ENCODE measurements at regions not wholly inside any gene's neighbourhood (a gene's known extent, or its start where the extent isn't known, plus 50 kb on each side); places are given as distances from the start of the nearest gene placed in this dataset.

DNA sequence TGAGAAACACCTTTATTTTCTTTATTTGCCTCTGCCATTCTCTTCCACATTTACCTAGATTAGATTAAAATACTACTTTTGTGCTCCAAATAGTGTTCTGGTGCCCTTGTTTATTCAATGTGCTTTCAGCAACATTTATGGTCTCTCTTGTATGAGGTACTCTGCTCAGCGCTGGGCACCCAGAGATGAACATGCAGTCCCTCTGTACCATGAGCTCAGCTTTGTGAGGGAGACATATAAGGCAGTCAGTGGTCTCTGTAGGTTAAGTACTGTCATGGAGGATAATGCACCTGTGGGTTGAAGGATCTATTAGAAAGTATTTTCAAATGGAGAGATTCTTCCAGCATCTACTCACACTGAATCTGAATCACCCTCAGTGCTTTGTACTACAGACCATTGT lies 176.5 kb downstream of the TAF11L14 start:
- H3K9ac ChIP-seq (ENCODE audit: low read depth, low read length) = no peak overlapping the region
- no peak overlapping the region for H4K5ac ChIP-seq (ENCODE audit: low read depth, low read length)
- H3K9me3 ChIP-seq (ENCODE audit: control insufficient read depth, insufficient read depth, low read length) = no peaks in the 10 kb centered on the region
- intact Hi-C loops (cut with micrococcal nuclease) = no loop called here
- H3K9me1 ChIP-seq (ENCODE audit: insufficient read depth, low read length) = no peaks in the 10 kb centered on the region
- no peak overlapping the region for H3K4me2 ChIP-seq (ENCODE audit: low read depth, low read length)
- H2AFZ ChIP-seq (replicated peaks; ENCODE audit: low read length, poor library complexity) = no peak overlapping the region
- POLR2A ChIA-PET (ENCODE audit: unreplicated experiment) = no interaction called here
- H3K4ac ChIP-seq (ENCODE audit: low read depth, low read length) = no peak overlapping the region
- CTCF ChIA-PET = no interaction called here
- no peak for DNase-seq
- no peak overlapping the region for H4K8ac ChIP-seq (ENCODE audit: low read depth in 2 of 2, low read length in 2 of 2)
- no peak overlapping the region for H3K56ac ChIP-seq (ENCODE audit: extremely low read depth, insufficient read depth, low read length)
- no peak overlapping the region for H2BK120ac ChIP-seq (ENCODE audit: low read depth, low read length)
- no peak for ATAC-seq (ENCODE audit: low read depth)
- dilution Hi-C loops (cut with HindIII; ENCODE audit: low sequenced_read_pairs, unreplicated experiment) = no loop called here
- H4K91ac ChIP-seq (ENCODE audit: insufficient read depth, low read depth, low read length) = no peak overlapping the region
- H2BK15ac ChIP-seq (ENCODE audit: low read depth, low read length) = no peak overlapping the region
- no peak overlapping the region for H2BK5ac ChIP-seq (ENCODE audit: low read depth, low read length, poor library complexity, severe bottlenecking)
- H2AK5ac ChIP-seq (ENCODE audit: low read depth, low read length) = no peak overlapping the region
- in situ Hi-C loops (cut with MboI; ENCODE audit: low sequenced_read_pairs) = no loop called here
- H3K4me1 ChIP-seq (ENCODE audit: control insufficient read depth, insufficient read depth, low read length) = no peaks in the 10 kb centered on the region
- no peaks in the 10 kb centered on the region for H3K27me3 ChIP-seq (ENCODE audit: control insufficient read depth, insufficient read depth, low read length)
- no peak overlapping the region for H3K27ac ChIP-seq (ENCODE audit: insufficient read depth, low read length)
- no peaks in the 10 kb centered on the region for H3K79me1 ChIP-seq (ENCODE audit: low read depth in 1 of 2, low read length in 2 of 2)
- no peak overlapping the region for H3K4me3 ChIP-seq (ENCODE audit: insufficient read depth, low read depth, low read length)
- no peaks in the 10 kb centered on the region for H3K36me3 ChIP-seq (ENCODE audit: control insufficient read depth, insufficient read depth, low read length)
- H4K20me1 ChIP-seq (ENCODE audit: insufficient read depth, low read length) = no peaks in the 10 kb centered on the region
- TF ChIP-seq BHLHE40 (IDR thresholded peaks at IDR 0.05; ENCODE audit: low read depth, low read length) = no peak
- TF ChIP-seq USF2 (IDR thresholded peaks at IDR 0.05; ENCODE audit: low read depth, low read length) = no peak
- TF ChIP-seq, protein P1, sequence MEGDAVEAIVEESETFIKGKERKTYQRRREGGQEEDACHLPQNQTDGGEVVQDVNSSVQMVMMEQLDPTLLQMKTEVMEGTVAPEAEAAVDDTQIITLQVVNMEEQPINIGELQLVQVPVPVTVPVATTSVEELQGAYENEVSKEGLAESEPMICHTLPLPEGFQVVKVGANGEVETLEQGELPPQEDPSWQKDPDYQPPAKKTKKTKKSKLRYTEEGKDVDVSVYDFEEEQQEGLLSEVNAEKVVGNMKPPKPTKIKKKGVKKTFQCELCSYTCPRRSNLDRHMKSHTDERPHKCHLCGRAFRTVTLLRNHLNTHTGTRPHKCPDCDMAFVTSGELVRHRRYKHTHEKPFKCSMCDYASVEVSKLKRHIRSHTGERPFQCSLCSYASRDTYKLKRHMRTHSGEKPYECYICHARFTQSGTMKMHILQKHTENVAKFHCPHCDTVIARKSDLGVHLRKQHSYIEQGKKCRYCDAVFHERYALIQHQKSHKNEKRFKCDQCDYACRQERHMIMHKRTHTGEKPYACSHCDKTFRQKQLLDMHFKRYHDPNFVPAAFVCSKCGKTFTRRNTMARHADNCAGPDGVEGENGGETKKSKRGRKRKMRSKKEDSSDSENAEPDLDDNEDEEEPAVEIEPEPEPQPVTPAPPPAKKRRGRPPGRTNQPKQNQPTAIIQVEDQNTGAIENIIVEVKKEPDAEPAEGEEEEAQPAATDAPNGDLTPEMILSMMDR (conservative IDR thresholded peaks at IDR 0.05; ENCODE audit: low read depth, low read length) = no peak
- TF ChIP-seq RFX5 (IDR thresholded peaks at IDR 0.05; ENCODE audit: low read depth, low read length) = no peak
- TF ChIP-seq MAFK (IDR thresholded peaks at IDR 0.05; ENCODE audit: low read depth, low read length) = no peak
- TF ChIP-seq MXI1 (IDR thresholded peaks at IDR 0.05; ENCODE audit: borderline replicate concordance, low read depth, low read length) = no peak
- TF ChIP-seq RCOR1 (IDR thresholded peaks at IDR 0.05; ENCODE audit: insufficient replicate concordance, low read length) = no peak
- TF ChIP-seq RAD21 (IDR thresholded peaks at IDR 0.05; ENCODE audit: low read length) = no peak
- TF ChIP-seq CEBPB (IDR thresholded peaks at IDR 0.05; ENCODE audit: low read depth, low read length) = no peak
- TF ChIP-seq, protein P2, sequence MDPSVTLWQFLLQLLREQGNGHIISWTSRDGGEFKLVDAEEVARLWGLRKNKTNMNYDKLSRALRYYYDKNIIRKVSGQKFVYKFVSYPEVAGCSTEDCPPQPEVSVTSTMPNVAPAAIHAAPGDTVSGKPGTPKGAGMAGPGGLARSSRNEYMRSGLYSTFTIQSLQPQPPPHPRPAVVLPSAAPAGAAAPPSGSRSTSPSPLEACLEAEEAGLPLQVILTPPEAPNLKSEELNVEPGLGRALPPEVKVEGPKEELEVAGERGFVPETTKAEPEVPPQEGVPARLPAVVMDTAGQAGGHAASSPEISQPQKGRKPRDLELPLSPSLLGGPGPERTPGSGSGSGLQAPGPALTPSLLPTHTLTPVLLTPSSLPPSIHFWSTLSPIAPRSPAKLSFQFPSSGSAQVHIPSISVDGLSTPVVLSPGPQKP (IDR thresholded peaks at IDR 0.05; ENCODE audit: borderline replicate concordance, low read depth, low read length) = no peak
- no peak for TF ChIP-seq MAZ (IDR thresholded peaks at IDR 0.05; ENCODE audit: borderline replicate concordance, low read depth, low read length)
- TF ChIP-seq NFE2L2 (IDR thresholded peaks at IDR 0.05; ENCODE audit: low read depth, low read length) = no peak
- TF ChIP-seq CHD1 (IDR thresholded peaks at IDR 0.05; ENCODE audit: low read depth, low read length) = no peak
- no peak overlapping the region for H2AK9ac ChIP-seq (replicated peaks; ENCODE audit: low read depth, low read length, poor library complexity)
- BruUV-seq (replicated peaks) = no TSS peak
- no peak overlapping the region for H3K23ac ChIP-seq (ENCODE audit: low read depth, low read length)
- no peak overlapping the region for H3K14ac ChIP-seq (replicated peaks; ENCODE audit: low read depth, low read length)
- H2BK20ac ChIP-seq (ENCODE audit: low read depth, low read length) = no peak overlapping the region
- H3K18ac ChIP-seq (ENCODE audit: low read depth, low read length) = no peak overlapping the region
- WGBS, 2 experiments (ENCODE audit: extremely low coverage in 2 of 2, insufficient read length in 1 of 2) = no CpG with 5 or more reads among the region's 1 CpG

Measured in IMR-90 (cell line).